ELF-1 (cell line): ENCODE measurements at regions not wholly inside any gene's neighbourhood (a gene's known extent, or its start where the extent isn't known, plus 50 kb on each side); places are given as distances from the start of the nearest gene placed in this dataset.
"Not testable (repeated sequence)": the region's sequence is repeated elsewhere in the genome, so short reads cannot be mapped to it uniquely, and the experiment has no call there.

Source experiments
- DNase-seq: peaks from one replicate; pipeline ENCODE4 v3.0.0-alpha.2; 2016; ENCODE audit warnings: low read depth, low spot score

GRCh38 chr10:21463436-21463835 is 62.0 kb downstream of the SKIDA1 start:
- DNase-seq: no peak

- no peak for DNase-seq
Measured at GRCh38 chr10:21458126-21458871, 67.2 kb downstream of the SKIDA1 start.

GRCh38 chr10:21456160-21456559 is 69.3 kb downstream of the SKIDA1 start:
- no peak for DNase-seq

- DNase-seq: no peak
Measured at GRCh38 chr10:21452203-21452602, 73.3 kb downstream of the SKIDA1 start.

- no peak for DNase-seq
Measured at GRCh38 chr10:21449288-21449966, 76.1 kb downstream of the SKIDA1 start.

- no peak for DNase-seq
Measured at GRCh38 chr10:21445163-21445562, 80.3 kb downstream of the SKIDA1 start.

GRCh38 chr10:21441625-21442024 is 83.9 kb downstream of the SKIDA1 start:
- DNase-seq: no peak

- DNase-seq: not testable (repeated sequence)
Measured at GRCh38 chr10:21438914-21439313, 86.6 kb downstream of the SKIDA1 start.

GRCh38 chr10:21437770-21438382 is 87.6 kb downstream of the SKIDA1 start:
- no peak for DNase-seq

GRCh38 chr10:21432266-21432665 is 93.2 kb downstream of the SKIDA1 start:
- peak; percentile 77 for DNase-seq

- no peak for DNase-seq
Measured at GRCh38 chr10:21431799-21432198, 93.7 kb downstream of the SKIDA1 start.

- no peak for DNase-seq
Measured at GRCh38 chr10:21427804-21428481, 97.5 kb downstream of the SKIDA1 start.

GRCh38 chr10:21424459-21424861 is 101.0 kb downstream of the SKIDA1 start:
- DNase-seq: no peak

- no peak for DNase-seq
Measured at GRCh38 chr10:21423850-21424249, 101.6 kb downstream of the SKIDA1 start.

GRCh38 chr10:21423338-21423737 is 102.1 kb downstream of the SKIDA1 start:
- DNase-seq: no peak

GRCh38 chr10:21421794-21422193 is 103.7 kb downstream of the SKIDA1 start:
- DNase-seq: no peak

GRCh38 chr10:21421016-21421415 is 104.5 kb downstream of the SKIDA1 start:
- no peak for DNase-seq

GRCh38 chr10:21418981-21419576 is 106.4 kb downstream of the SKIDA1 start:
- DNase-seq: peak; percentile 59

GRCh38 chr10:21417172-21417712 is 108.2 kb downstream of the SKIDA1 start:
- no peak for DNase-seq

GRCh38 chr10:21413680-21414079 is 111.8 kb downstream of the SKIDA1 start:
- DNase-seq: no peak

GRCh38 chr10:21413268-21413667 is 112.2 kb downstream of the SKIDA1 start:
- no peak for DNase-seq
